SH-SY5Y (cell line): ENCODE measurements at regions not wholly inside any gene's neighbourhood (a gene's known extent, or its start where the extent isn't known, plus 50 kb on each side); places are given as distances from the start of the nearest gene placed in this dataset.

Experiments used
- GATA2 ChIP-seq: IDR thresholded peaks from 2 replicates; pipeline ENCODE4 v1.6.1; 2011; ENCODE audit warnings: mild to moderate bottlenecking, low read depth, low read length
- GATA3 ChIP-seq: IDR thresholded peaks from 2 replicates; pipeline ENCODE4 v1.6.1; 2011; ENCODE audit warnings: low read depth, mild to moderate bottlenecking, low read length, moderate library complexity

GRCh38 chr18:41618147-41618546, 336.9 kb upstream of the PIK3C3 start:
- TF ChIP-seq GATA2 (no peak), GATA3 (no peak)
